Activated T-cell treated with anti-CD3 and anti-CD28 coated beads, Interleukin-2, amount 50 U/mL, for 24 hours (primary cell): ENCODE measurements at regions not wholly inside any gene's neighbourhood (a gene's known extent, or its start where the extent isn't known, plus 50 kb on each side); places are given as distances from the start of the nearest gene placed in this dataset.

Source experiments
- DNase-seq: peaks from one replicate; pipeline ENCODE4 v3.0.0-alpha.2; 2020
- H3K27ac Mint-ChIP-seq: 2 replicates; pipeline ENCODE4 v1.8.0; 2020; ENCODE audit warnings: mild to moderate bottlenecking, mixed read lengths
- H3K27me3 Mint-ChIP-seq: 2 replicates; pipeline ENCODE4 v1.8.0; 2020; ENCODE audit warnings: mixed read lengths
- H3K36me3 Mint-ChIP-seq: 2 replicates; pipeline ENCODE4 v1.8.0; 2020; ENCODE audit warnings: low read depth, mixed read lengths
- H3K4me1 Mint-ChIP-seq: 2 replicates; pipeline ENCODE4 v1.8.0; 2020; ENCODE audit warnings: low read depth, mixed read lengths
- H3K4me3 Mint-ChIP-seq: 2 replicates; pipeline ENCODE4 v1.8.0; 2020; ENCODE audit warnings: mild to moderate bottlenecking, moderate library complexity, mixed read lengths
- H3K9me3 Mint-ChIP-seq: 2 replicates; pipeline ENCODE4 v1.8.0; 2020; ENCODE audit warnings: mixed read lengths

GRCh38 chr6:95186710-95187109 lies 390.6 kb upstream of the MANEA start:
- no peaks in the 10 kb centered on the region for H3K9me3 Mint-ChIP-seq
- H3K27ac Mint-ChIP-seq, result no peak overlapping the region
- no peak overlapping the region for H3K4me3 Mint-ChIP-seq
- H3K36me3 Mint-ChIP-seq, result no peaks in the 10 kb centered on the region
- H3K4me1 Mint-ChIP-seq, result no peaks in the 10 kb centered on the region
- no peaks in the 10 kb centered on the region for H3K27me3 Mint-ChIP-seq
- no peak for DNase-seq

- no peaks in the 10 kb centered on the region for H3K36me3 Mint-ChIP-seq
- no peaks in the 10 kb centered on the region for H3K4me1 Mint-ChIP-seq
- H3K4me3 Mint-ChIP-seq, result no peak overlapping the region
- no peaks in the 10 kb centered on the region for H3K27me3 Mint-ChIP-seq
- no peak overlapping the region for H3K27ac Mint-ChIP-seq
- DNase-seq, result no peak
- H3K9me3 Mint-ChIP-seq, result no peaks in the 10 kb centered on the region
Measured at GRCh38 chr6:95197590-95197989, 379.7 kb upstream of the MANEA start.

GRCh38 chr6:95203153-95203754 lies 374.1 kb upstream of the MANEA start:
- Mint-ChIP-seq H3K9me3 (no peaks in the 10 kb centered on the region), H3K4me3 (no peak overlapping the region), H3K4me1 (no peaks in the 10 kb centered on the region), H3K27ac (no peak overlapping the region), H3K27me3 (no peaks in the 10 kb centered on the region), H3K36me3 (no peaks in the 10 kb centered on the region)
- DNase-seq, result no peak

DNA sequence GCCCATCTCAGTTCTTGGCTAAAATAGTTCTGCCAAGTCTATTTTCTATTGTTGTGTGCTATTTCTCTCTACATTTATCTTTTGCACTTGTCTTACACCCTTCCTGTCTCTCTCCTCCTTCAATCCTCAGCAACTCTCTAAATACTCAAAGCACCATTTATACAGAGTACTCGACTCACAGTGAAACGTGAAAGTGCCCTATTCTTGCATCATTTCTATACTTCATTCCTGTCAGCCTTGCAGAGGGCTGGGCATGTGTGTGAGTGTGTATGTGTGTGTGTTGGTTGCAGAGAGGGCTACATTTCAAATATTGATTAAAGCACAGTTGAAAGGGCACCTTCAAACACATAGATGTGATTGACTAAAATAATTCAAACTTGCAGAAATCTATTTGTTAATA lies 373.2 kb upstream of the MANEA start:
- H3K36me3 Mint-ChIP-seq, result no peaks in the 10 kb centered on the region

DNA sequence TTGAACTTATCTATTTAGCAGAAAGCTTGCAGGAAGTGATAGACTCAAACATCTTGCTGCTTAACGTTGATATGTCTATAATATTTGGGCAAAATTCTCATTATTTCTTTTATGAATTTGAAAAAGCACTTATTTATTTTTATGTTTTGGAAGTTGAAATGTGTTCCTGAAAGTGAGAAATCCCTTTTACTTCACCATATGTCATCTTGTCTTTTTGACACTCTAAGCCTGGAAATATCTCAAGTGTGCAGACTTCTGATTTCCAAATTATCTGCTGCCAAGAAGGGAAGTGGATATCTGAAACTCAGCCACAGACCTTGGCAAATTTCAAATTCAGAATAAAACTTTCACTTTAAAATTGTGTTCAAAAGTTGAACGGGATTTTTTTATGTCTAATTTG lies 368.7 kb upstream of the MANEA start:
- no peaks in the 10 kb centered on the region for H3K4me1 Mint-ChIP-seq
- no peak overlapping the region for H3K27ac Mint-ChIP-seq

More for the DNA sequence above, 373.2 kb upstream of the MANEA start:
- DNase-seq, result no peak
- H3K9me3 Mint-ChIP-seq, result no peaks in the 10 kb centered on the region
- no peaks in the 10 kb centered on the region for H3K27me3 Mint-ChIP-seq
- no peak overlapping the region for H3K27ac Mint-ChIP-seq
- no peaks in the 10 kb centered on the region for H3K4me1 Mint-ChIP-seq
- H3K4me3 Mint-ChIP-seq, result no peak overlapping the region

DNA sequence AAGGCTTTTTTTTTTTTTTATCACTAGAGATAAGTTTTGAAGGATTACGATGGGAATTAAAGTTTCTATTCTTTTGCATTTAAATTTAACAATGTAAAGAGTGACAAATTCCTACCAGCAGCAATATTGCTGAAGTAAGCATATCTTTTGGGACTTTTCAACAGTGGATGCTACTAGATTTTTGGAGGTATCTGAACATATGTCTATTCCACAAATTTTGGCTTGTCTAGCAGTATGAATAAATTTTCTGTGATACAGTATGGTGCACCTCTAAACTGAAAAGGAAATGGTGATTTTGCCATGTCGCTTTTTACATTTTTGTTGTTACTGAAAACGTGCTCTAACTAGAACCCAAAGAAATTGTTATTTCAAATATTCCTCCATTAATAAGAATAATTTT lies 368.3 kb upstream of the MANEA start:
- no peaks in the 10 kb centered on the region for H3K36me3 Mint-ChIP-seq
- H3K9me3 Mint-ChIP-seq, result no peaks in the 10 kb centered on the region
- no peak overlapping the region for H3K27ac Mint-ChIP-seq
- H3K27me3 Mint-ChIP-seq, result no peaks in the 10 kb centered on the region
- H3K4me1 Mint-ChIP-seq, result no peaks in the 10 kb centered on the region
- DNase-seq, result no peak
- no peak overlapping the region for H3K4me3 Mint-ChIP-seq

More for the DNA sequence above, 368.7 kb upstream of the MANEA start:
- DNase-seq, result no peak
- no peaks in the 10 kb centered on the region for H3K36me3 Mint-ChIP-seq
- no peak overlapping the region for H3K4me3 Mint-ChIP-seq
- H3K9me3 Mint-ChIP-seq, result no peaks in the 10 kb centered on the region
- H3K27me3 Mint-ChIP-seq, result no peaks in the 10 kb centered on the region

DNA sequence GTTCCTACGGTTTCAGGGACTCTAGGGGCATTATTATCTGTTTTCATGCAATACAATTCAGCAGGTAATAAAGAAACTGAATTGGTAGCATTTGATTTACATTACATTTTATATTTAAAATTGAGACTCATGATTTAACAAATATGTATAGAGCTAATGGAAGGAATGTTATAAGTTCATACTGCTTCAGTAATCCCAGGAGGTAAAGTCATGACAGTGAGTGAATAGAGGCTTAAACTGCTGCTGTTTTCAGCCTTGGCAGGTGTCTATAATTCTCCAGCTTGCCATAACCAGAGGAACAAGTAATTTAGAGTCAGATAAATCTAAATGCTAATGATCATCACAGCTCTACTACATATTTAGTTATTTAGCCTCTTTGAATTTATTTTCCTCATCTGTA lies 360.8 kb upstream of the MANEA start:
- no peaks in the 10 kb centered on the region for H3K36me3 Mint-ChIP-seq
- H3K4me1 Mint-ChIP-seq, result no peaks in the 10 kb centered on the region
- no peaks in the 10 kb centered on the region for H3K27me3 Mint-ChIP-seq
- no peak overlapping the region for H3K27ac Mint-ChIP-seq
- no peak for DNase-seq
- H3K4me3 Mint-ChIP-seq, result no peak overlapping the region
- H3K9me3 Mint-ChIP-seq, result no peaks in the 10 kb centered on the region

DNA sequence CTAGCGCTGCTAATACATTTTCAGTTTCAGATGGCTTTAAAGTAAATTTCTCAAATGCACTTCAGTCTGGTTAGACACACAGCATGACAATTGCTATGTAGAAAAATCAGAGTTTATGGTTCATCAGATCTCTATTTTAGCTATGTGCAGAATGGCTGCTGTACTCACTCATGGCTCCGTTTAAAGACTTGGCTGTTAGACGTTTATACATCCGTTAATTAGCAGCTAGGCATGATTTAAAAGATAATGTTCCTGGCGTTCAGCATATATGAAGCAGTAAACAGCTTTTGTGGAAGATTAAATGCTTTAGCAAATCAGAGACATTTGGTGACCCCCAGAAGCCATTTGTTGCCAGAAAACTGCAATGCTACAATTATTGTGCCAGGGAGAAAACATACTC lies 350.0 kb upstream of the MANEA start:
- Mint-ChIP-seq H3K4me3 (no peak overlapping the region), H3K9me3 (no peaks in the 10 kb centered on the region), H3K36me3 (no peaks in the 10 kb centered on the region), H3K4me1 (no peaks in the 10 kb centered on the region), H3K27ac (no peak overlapping the region), H3K27me3 (no peaks in the 10 kb centered on the region)
- no peak for DNase-seq

- Mint-ChIP-seq H3K4me1 (no peaks in the 10 kb centered on the region), H3K27ac (no peak overlapping the region), H3K27me3 (no peaks in the 10 kb centered on the region), H3K9me3 (no peaks in the 10 kb centered on the region), H3K36me3 (no peaks in the 10 kb centered on the region), H3K4me3 (no peak overlapping the region)
- DNase-seq, result no peak
Measured at GRCh38 chr6:95228636-95229035, 348.7 kb upstream of the MANEA start.

DNA sequence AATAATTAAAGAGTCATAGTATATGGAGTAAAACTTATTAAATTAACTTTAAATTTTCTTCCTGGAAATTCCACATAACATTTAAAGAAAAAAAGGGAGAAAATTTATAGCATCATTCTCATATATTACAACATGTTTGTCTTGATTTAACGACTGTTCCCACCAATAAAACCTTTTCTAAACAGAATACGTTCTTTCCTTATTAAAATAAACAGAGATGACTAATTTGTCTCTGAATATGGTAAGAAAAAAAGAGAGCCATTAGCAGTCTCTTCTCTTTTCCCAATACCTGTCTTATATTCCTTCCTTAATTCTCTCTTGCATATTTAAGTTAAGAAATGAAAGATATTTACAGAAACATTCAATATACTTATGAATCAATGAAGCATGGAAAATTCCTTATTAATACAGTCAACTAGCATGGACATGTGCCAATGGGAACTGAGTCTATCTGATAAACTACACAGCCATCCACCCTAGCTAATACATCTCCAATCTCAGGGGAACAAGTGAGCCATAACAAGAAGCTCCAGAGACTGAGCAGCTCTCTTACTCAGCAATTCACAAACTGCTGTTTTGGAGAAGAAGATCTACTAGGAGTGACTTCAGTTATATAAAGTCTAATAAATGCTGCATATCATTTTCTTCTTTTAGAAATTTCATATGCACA lies 347.1 kb upstream of the MANEA start:
- Mint-ChIP-seq H3K4me1 (no peaks in the 10 kb centered on the region), H3K9me3 (no peaks in the 10 kb centered on the region), H3K4me3 (no peak overlapping the region), H3K27ac (no peak overlapping the region), H3K27me3 (no peaks in the 10 kb centered on the region), H3K36me3 (no peaks in the 10 kb centered on the region)
- DNase-seq, result no peak

GRCh38 chr6:95231416-95231815 lies 345.9 kb upstream of the MANEA start:
- no peaks in the 10 kb centered on the region for H3K9me3 Mint-ChIP-seq
- H3K36me3 Mint-ChIP-seq, result no peaks in the 10 kb centered on the region
- no peaks in the 10 kb centered on the region for H3K4me1 Mint-ChIP-seq
- no peak overlapping the region for H3K4me3 Mint-ChIP-seq
- H3K27ac Mint-ChIP-seq, result no peak overlapping the region
- no peaks in the 10 kb centered on the region for H3K27me3 Mint-ChIP-seq
- DNase-seq, result no peak

DNA sequence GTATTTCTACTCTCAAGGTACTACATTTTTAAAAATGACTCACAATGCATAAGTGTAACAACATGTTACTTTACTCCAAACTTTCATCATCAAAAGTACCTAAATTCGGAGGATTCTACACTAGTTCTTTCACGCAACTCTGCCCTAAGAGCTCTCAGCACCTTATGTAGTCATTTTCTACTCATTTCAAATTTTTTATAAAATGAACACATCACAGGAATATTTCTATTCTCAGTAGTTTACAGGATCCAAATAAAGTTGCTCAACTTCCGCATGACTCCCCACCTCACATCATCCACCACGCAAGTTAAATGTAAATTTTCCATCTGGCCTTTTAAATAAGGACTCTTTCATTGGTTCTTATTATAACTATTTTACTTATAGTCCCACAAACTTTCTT lies 344.9 kb upstream of the MANEA start:
- Mint-ChIP-seq H3K4me1 (no peaks in the 10 kb centered on the region), H3K36me3 (no peaks in the 10 kb centered on the region), H3K27ac (no peak overlapping the region), H3K4me3 (no peak overlapping the region), H3K9me3 (no peaks in the 10 kb centered on the region), H3K27me3 (no peaks in the 10 kb centered on the region)
- no peak for DNase-seq

DNA sequence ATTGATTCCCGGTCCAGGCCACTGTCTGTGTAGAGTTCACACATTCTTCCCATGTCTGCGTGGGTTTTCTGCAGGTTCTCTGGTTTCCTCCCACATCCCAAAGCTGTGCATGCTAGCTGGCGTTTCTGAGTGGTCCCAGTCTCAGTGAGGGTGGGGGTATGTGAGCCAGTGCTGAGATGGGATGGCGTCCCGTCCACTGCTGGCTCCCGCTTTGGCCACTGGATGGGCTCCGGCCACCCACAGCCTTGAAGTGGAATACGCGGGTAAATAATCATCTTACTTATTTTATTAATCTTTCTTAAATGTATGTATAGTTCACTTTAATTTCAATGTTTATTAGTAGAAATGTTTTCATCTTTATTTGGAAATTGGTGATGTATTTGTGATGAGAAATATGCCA lies 343.5 kb upstream of the MANEA start:
- H3K27ac Mint-ChIP-seq, result no peak overlapping the region
- H3K36me3 Mint-ChIP-seq, result no peaks in the 10 kb centered on the region
- H3K4me3 Mint-ChIP-seq, result no peak overlapping the region
- no peak for DNase-seq
- no peaks in the 10 kb centered on the region for H3K27me3 Mint-ChIP-seq
- no peaks in the 10 kb centered on the region for H3K4me1 Mint-ChIP-seq
- H3K9me3 Mint-ChIP-seq, result no peaks in the 10 kb centered on the region

DNA sequence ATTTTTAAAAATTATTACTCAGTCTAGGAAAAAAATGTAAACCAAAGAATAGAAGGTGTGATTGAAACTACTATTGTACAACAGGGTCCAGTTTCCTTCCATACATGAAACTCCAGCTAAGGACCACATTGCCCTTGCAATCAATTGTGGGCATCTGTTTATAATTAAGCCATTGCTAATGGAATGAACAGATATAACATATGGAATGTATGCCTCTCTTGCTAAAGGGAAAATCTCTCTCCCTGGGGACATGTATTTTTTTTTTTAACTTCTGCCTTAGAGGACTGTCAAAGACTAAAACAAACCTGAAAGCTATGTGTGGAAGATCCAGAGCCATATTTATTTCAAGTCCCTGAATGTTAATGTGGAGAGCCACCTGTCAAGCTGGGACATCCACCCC lies 336.8 kb upstream of the MANEA start:
- no peak overlapping the region for H3K27ac Mint-ChIP-seq
- no peaks in the 10 kb centered on the region for H3K9me3 Mint-ChIP-seq
- no peaks in the 10 kb centered on the region for H3K4me1 Mint-ChIP-seq
- no peak overlapping the region for H3K4me3 Mint-ChIP-seq
- no peaks in the 10 kb centered on the region for H3K27me3 Mint-ChIP-seq
- no peak for DNase-seq
- H3K36me3 Mint-ChIP-seq, result no peaks in the 10 kb centered on the region

- Mint-ChIP-seq H3K36me3 (no peaks in the 10 kb centered on the region), H3K27me3 (no peaks in the 10 kb centered on the region), H3K9me3 (no peaks in the 10 kb centered on the region), H3K27ac (no peak overlapping the region), H3K4me1 (no peaks in the 10 kb centered on the region), H3K4me3 (no peak overlapping the region)
- DNase-seq, result no peak
Measured at GRCh38 chr6:95242560-95242959, 334.8 kb upstream of the MANEA start.

GRCh38 chr6:95243053-95243452 lies 334.3 kb upstream of the MANEA start:
- H3K4me3 Mint-ChIP-seq, result no peak overlapping the region
- H3K9me3 Mint-ChIP-seq, result no peaks in the 10 kb centered on the region
- DNase-seq, result no peak
- no peaks in the 10 kb centered on the region for H3K4me1 Mint-ChIP-seq
- no peaks in the 10 kb centered on the region for H3K27me3 Mint-ChIP-seq
- H3K36me3 Mint-ChIP-seq, result no peaks in the 10 kb centered on the region
- no peak overlapping the region for H3K27ac Mint-ChIP-seq
